ENCODE measurements at regions not wholly inside any gene's neighbourhood (a gene's known extent, or its start where the extent isn't known, plus 50 kb on each side); places are given as distances from the start of the nearest gene placed in this dataset.

DNA sequence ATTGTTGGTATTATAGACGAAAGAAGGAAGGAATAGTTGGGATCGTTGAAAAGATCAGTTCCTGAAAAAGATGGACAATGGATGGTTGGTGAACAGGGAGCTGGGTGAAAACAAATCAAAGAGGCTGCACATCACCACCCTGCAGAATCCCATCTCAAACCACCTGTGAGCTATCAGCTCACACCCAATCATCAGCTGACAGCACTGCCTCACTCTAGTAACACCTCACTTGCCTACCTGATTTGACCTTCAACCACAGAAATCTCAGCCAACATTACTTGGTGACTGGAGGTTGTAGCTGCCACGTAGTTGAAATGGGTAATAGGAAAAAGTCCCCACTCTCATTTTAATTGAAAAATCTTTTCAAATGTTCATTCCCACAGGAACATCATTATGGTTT lies 101.8 kb upstream of the DST start:
- H3K4me3 ChIP-seq (ENCODE audit: low read depth, low read length): no peak overlapping the region

DNA sequence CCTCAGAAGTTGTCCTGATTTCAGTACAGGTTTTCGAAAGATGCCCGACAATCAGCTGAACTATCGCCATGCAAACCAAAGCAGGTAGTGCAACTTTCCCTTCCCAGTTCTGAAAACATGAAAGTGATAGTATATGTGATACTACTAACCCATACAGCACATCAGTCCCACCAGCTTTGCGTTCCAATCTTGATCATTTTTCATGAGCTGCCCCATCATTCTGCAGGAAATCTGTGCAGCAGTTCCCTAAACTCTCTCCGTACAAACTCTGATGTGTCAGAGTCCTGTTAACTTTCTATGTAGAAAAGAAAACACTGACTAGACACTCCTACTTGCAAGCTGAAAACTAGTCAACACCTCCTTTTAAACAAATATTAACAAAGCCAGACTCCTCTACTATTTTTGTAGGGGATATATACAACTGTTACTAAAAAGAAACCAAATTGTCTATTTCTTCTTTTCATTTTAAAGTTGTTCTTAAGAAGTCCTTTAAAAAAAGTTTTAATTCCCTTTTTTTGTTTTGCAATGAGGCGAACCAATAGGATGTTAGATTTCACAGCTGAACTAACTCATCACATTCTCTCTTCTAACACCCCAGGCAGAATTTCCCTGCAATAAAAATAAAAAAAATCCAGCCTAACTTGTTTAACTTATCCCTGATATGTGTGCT lies 99.6 kb upstream of the DST start:
- TF ChIP-seq, protein P1, sequence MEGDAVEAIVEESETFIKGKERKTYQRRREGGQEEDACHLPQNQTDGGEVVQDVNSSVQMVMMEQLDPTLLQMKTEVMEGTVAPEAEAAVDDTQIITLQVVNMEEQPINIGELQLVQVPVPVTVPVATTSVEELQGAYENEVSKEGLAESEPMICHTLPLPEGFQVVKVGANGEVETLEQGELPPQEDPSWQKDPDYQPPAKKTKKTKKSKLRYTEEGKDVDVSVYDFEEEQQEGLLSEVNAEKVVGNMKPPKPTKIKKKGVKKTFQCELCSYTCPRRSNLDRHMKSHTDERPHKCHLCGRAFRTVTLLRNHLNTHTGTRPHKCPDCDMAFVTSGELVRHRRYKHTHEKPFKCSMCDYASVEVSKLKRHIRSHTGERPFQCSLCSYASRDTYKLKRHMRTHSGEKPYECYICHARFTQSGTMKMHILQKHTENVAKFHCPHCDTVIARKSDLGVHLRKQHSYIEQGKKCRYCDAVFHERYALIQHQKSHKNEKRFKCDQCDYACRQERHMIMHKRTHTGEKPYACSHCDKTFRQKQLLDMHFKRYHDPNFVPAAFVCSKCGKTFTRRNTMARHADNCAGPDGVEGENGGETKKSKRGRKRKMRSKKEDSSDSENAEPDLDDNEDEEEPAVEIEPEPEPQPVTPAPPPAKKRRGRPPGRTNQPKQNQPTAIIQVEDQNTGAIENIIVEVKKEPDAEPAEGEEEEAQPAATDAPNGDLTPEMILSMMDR (IDR thresholded peaks at IDR 0.05; ENCODE audit: borderline replicate concordance, insufficient read depth, low read depth, low read length): no peak
- no peak overlapping the region for H3K4me3 ChIP-seq (ENCODE audit: low read depth, low read length)

More for the DNA sequence above, 101.8 kb upstream of the DST start:
- TF ChIP-seq, protein P1 (IDR thresholded peaks at IDR 0.05; ENCODE audit: borderline replicate concordance, insufficient read depth, low read depth, low read length): no peak

DNA sequence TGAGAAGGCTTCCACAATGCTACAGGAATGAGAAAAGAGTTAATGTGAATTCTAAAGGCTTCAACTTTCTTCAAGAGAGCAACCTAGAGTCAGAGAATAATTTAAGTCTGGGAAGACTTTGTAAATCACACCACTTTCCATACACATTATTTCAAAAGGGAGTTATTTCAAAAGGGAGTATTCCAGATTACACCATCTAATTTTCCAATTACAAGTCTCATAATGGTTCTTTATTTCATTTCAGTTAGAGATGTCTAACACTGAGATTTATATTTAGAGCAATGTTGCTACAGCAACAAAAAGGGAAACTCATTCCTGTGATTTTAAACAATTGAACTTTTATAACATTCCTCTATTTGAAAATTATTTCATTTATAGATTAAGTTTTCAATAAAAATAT lies 98.8 kb upstream of the DST start:
- H3K4me3 ChIP-seq (ENCODE audit: low read depth, low read length): no peak overlapping the region

DNA sequence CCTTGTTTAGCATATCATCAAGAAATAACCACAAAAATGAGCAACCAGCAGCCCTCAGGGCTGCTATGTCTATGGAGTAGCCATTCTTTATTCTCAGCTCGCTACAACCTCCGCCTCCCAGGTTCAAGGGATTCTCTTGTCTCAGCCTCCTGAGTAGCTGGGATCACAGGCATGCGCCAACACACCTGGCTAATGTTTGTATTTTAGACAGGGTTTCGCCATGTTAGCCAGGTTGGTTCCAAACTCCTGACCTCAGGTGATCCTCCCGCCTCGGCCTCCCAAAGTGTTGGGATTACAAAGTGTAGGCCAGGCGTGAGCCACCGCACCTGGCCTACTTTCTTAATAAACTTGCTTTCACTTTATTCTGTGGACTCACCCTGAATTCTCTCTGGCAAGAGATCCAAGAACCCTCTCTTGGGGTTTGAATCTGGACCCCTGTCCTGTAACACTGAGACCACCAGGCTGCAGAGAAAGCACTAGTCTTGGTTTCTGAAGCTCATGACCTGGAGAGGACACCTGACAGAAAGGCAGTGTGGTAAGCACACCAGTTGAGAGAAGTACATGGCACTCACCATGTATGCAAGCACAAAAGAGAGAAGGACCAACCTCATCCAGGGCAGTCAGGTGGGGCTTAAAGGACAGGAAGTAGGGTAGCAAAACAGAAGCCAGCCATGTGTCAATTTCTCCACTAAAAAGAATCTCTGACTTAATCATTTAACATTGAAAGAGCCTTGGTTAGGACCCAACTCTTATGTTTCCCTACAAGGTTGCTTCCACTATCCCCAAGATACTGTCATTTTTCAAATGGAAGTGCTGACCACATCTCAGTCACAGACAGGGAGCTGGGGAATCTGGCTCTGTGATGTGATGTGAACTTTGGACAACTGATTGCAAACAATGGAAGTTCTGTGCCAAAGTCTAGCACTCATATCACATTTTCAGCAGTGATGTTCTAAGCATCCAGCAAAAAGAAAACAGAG lies 97.4 kb upstream of the DST start:
- H3K4me3 ChIP-seq (ENCODE audit: low read depth, low read length): no peak overlapping the region

More for the DNA sequence above, 98.8 kb upstream of the DST start:
- TF ChIP-seq, protein P1 (IDR thresholded peaks at IDR 0.05; ENCODE audit: borderline replicate concordance, insufficient read depth, low read depth, low read length): no peak

DNA sequence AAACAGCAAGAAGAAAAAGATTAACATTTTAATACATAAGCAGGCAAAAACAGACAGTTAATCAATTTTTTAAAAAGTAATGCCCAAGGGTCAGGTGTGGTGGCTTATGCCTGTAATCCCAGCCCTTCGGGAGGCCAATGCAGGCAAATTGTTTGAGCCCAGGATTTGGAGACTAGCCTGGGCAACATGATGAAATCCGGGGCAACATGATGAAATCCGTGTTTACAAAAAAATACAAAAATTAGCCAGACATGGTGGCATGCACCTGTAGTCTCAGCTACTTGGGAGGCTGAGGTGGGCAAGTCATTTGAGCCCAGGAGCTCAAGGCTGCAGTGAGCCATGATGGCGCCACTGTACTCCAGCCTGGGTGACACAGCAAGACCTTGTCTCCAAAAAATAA lies 94.1 kb upstream of the DST start:
- TF ChIP-seq, protein P1 (IDR thresholded peaks at IDR 0.05; ENCODE audit: borderline replicate concordance, insufficient read depth, low read depth, low read length): no peak

More for the DNA sequence above, 97.4 kb upstream of the DST start:
- TF ChIP-seq, protein P1 (IDR thresholded peaks at IDR 0.05; ENCODE audit: borderline replicate concordance, insufficient read depth, low read depth, low read length): no peak

DNA sequence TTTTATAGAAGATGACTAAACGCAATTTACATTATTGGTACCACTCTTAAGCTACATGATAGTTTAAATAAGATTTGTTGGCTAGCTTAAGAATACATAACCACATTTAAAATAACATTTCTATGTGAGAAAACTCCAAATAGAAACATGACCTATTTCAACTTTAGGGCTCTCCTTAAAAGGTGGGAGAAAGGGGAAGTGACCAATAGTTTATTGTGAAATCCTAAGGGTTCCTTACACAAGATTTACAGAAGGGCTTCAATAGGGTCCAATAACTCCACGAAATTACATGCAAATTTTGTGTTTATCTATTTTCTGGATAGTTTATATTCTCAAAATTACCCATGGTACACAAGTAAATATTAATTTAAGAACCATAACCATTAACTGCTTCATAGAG lies 91.6 kb upstream of the DST start:
- H3K4me3 ChIP-seq (ENCODE audit: low read depth, low read length): no peak overlapping the region
- TF ChIP-seq, protein P1 (IDR thresholded peaks at IDR 0.05; ENCODE audit: borderline replicate concordance, insufficient read depth, low read depth, low read length): no peak

More for the DNA sequence above, 94.1 kb upstream of the DST start:
- no peak overlapping the region for H3K4me3 ChIP-seq (ENCODE audit: low read depth, low read length)

Measured in GM12875 (cell line).